GM19035 (cell line): ENCODE measurements at regions not wholly inside any gene's neighbourhood (a gene's known extent, or its start where the extent isn't known, plus 50 kb on each side); places are given as distances from the start of the nearest gene placed in this dataset.

ENCODE experiments used
- ATAC-seq: cut with Tn5 transposase; IDR thresholded peaks from one replicate; pipeline ENCODE4 v1.9.1; 2021; ENCODE audit not compliant: unreplicated experiment

GRCh38 chr6:126419901-126420300 lies 80.0 kb downstream of the CENPW start:
- no peak for ATAC-seq

- no peak for ATAC-seq
Measured at GRCh38 chr6:126422912-126423311, 83.0 kb downstream of the CENPW start.

- no peak for ATAC-seq
Measured at GRCh38 chr6:126427713-126428112, 87.8 kb downstream of the CENPW start.

GRCh38 chr6:126429866-126430265 lies 90.0 kb downstream of the CENPW start:
- ATAC-seq: no peak

GRCh38 chr6:126432564-126432963 lies 92.6 kb downstream of the CENPW start:
- no peak for ATAC-seq

- no peak for ATAC-seq
Measured at GRCh38 chr6:126433927-126434326, 94.0 kb downstream of the CENPW start.

GRCh38 chr6:126437205-126437604 lies 97.3 kb downstream of the CENPW start:
- ATAC-seq: no peak

GRCh38 chr6:126439040-126439439 lies 99.1 kb downstream of the CENPW start:
- ATAC-seq: no peak

GRCh38 chr6:126440923-126441322 lies 101.0 kb downstream of the CENPW start:
- ATAC-seq: no peak

GRCh38 chr6:126444659-126445273 lies 104.9 kb downstream of the CENPW start:
- no peak for ATAC-seq

- no peak for ATAC-seq
Measured at GRCh38 chr6:126446248-126446647, 106.3 kb downstream of the CENPW start.

- ATAC-seq: no peak
Measured at GRCh38 chr6:126447367-126447766, 107.5 kb downstream of the CENPW start.

- no peak for ATAC-seq
Measured at GRCh38 chr6:126461045-126461444, 121.1 kb downstream of the CENPW start.

GRCh38 chr6:126464245-126464644 lies 124.3 kb downstream of the CENPW start:
- no peak for ATAC-seq

- no peak for ATAC-seq
Measured at GRCh38 chr6:126475449-126475848, 135.5 kb downstream of the CENPW start.

- ATAC-seq: peak; percentile 64
Measured at GRCh38 chr6:126477678-126478077, 137.8 kb downstream of the CENPW start.

- no peak for ATAC-seq
Measured at GRCh38 chr6:126480268-126480667, 140.4 kb downstream of the CENPW start.

GRCh38 chr6:126481319-126481718 lies 141.4 kb downstream of the CENPW start:
- ATAC-seq: no peak

GRCh38 chr6:126504792-126505191 lies 164.9 kb downstream of the CENPW start:
- no peak for ATAC-seq

- ATAC-seq: no peak
Measured at GRCh38 chr6:126513198-126513597, 173.3 kb downstream of the CENPW start.

GRCh38 chr6:126516411-126516810 lies 176.5 kb downstream of the CENPW start:
- no peak for ATAC-seq

GRCh38 chr6:126524811-126525326 lies 185.0 kb downstream of the CENPW start:
- ATAC-seq: no peak

- ATAC-seq: no peak
Measured at GRCh38 chr6:126526547-126526946, 186.6 kb downstream of the CENPW start.
